HL-60 (cell line): ENCODE measurements at regions not wholly inside any gene's neighbourhood (a gene's known extent, or its start where the extent isn't known, plus 50 kb on each side); places are given as distances from the start of the nearest gene placed in this dataset.

ENCODE experiments used
- DNase-seq, 2 experiments: peaks; one replicate each; pipeline ENCODE4 v3.0.0-alpha.2; 2010 to 2020; ENCODE audit warnings: low read depth in 1 of 2, low spot score in 1 of 2
- H3K27ac ChIP-seq: fragments of 250-450 bp; sonication (Bioruptor Pico); replicated peaks from 2 replicates; pipeline ENCODE4 v1.5.1; 2020; ENCODE audit warnings: mild to moderate bottlenecking, moderate library complexity
- H3K27me3 ChIP-seq: fragments of 250-450 bp; sonication (Bioruptor Pico); 2 replicates; pipeline ENCODE4 v1.5.1; 2021; ENCODE audit warnings: mild to moderate bottlenecking, moderate library complexity; ENCODE audit not compliant: insufficient read depth, poor library complexity, severe bottlenecking
- H3K4me3 ChIP-seq: replicated peaks from 2 replicates; pipeline ENCODE4 v1.5.1; 2011; ENCODE audit warnings: mild to moderate bottlenecking, control low read depth, low read length; ENCODE audit not compliant: insufficient read depth
- CTCF ChIP-seq: IDR thresholded peaks from one replicate; pipeline ENCODE4 v1.5.1; 2011; ENCODE audit warnings: low read length, control low read depth, inconsistent platforms; ENCODE audit not compliant: insufficient read depth
- GABPA ChIP-seq: IDR thresholded peaks from 2 replicates; pipeline ENCODE4 v1.6.1; 2012; ENCODE audit warnings: low read depth
- POLR2AphosphoS5 ChIP-seq: IDR thresholded peaks from 2 replicates; pipeline ENCODE4 v1.6.1; 2012; ENCODE audit warnings: low read depth
- REST ChIP-seq: IDR thresholded peaks from 2 replicates; pipeline ENCODE4 v1.6.1; 2012; ENCODE audit warnings: low read depth; ENCODE audit not compliant: insufficient replicate concordance
- SPI1 ChIP-seq: IDR thresholded peaks from 2 replicates; pipeline ENCODE4 v1.6.1; 2012; ENCODE audit warnings: low read depth, mild to moderate bottlenecking, borderline replicate concordance

- no peaks in the 10 kb centered on the region for H3K27me3 ChIP-seq
- TF ChIP-seq CTCF (no peak), POLR2AphosphoS5 (no peak), REST (no peak), GABPA (no peak), SPI1 (no peak)
- no peak for DNase-seq
- H3K27ac ChIP-seq, result no peak overlapping the region
- no peak overlapping the region for H3K4me3 ChIP-seq
These were observed 670.2 kb upstream of the MKI67 start for GRCh38 chr10:128796396-128796912.

GRCh38 chr10:128802062-128802461 lies 665.0 kb upstream of the MGMT start:
- DNase-seq, result no peak
- TF ChIP-seq REST, result no peak
- TF ChIP-seq GABPA, result no peak
- TF ChIP-seq POLR2AphosphoS5, result no peak
- TF ChIP-seq SPI1, result no peak
- no peak for TF ChIP-seq CTCF
- Histone ChIP-seq H3K27me3 (no peaks in the 10 kb centered on the region), H3K27ac (no peak overlapping the region), H3K4me3 (no peak overlapping the region)

GRCh38 chr10:128803790-128804189 lies 663.3 kb upstream of the MGMT start:
- TF ChIP-seq SPI1 (no peak), GABPA (no peak), CTCF (no peak), POLR2AphosphoS5 (no peak), REST (no peak)
- no peak for DNase-seq
- H3K4me3 ChIP-seq, result no peak overlapping the region
- no peaks in the 10 kb centered on the region for H3K27me3 ChIP-seq
- no peak overlapping the region for H3K27ac ChIP-seq
